ENCODE measurements at regions not wholly inside any gene's neighbourhood (a gene's known extent, or its start where the extent isn't known, plus 50 kb on each side); places are given as distances from the start of the nearest gene placed in this dataset.
"Not testable (repeated sequence)": the region's sequence is repeated elsewhere in the genome, so short reads cannot be mapped to it uniquely, and the experiment has no call there.

DNA sequence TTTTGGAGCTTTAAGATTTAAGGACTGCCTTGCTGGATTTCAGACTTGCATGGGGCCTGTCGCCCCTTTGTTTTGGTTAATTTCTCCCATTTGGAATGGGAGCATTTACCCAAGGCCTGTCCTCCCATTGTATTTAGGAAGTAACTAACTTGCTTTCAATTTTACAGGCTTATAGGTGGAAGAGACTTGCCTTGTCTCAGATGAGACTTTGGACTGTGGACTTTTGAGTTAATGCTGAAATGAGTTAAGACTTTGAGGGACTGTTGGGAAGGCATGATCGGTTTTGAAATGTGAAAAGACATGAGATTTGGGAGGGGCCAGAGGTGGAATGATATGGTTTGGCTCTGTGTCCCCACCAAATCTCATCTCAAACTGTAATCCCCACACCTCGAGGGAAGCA, 56.5 kb upstream of the TNFSF10 start:
- DNase-seq, result not testable (repeated sequence)

DNA sequence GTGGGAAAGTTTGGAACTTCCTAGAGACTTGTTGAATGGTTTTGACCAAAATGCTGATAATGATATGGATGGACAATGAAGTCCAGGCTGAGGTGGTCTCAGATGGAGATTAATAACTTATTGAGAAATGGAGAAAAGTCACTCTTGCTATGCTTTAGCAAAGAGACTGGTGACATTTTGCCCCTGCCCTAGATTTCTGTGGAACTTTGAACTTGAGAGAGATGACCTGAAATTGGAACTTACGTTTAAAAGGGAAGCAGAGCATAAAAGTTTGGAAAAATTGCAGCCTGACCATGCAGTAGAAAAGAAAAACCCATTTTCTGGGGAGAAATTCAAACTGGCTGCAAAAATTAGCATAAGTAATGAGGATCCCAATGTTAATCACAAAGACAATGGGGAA, 55.5 kb upstream of the TNFSF10 start:
- not testable (repeated sequence) for DNase-seq

DNA sequence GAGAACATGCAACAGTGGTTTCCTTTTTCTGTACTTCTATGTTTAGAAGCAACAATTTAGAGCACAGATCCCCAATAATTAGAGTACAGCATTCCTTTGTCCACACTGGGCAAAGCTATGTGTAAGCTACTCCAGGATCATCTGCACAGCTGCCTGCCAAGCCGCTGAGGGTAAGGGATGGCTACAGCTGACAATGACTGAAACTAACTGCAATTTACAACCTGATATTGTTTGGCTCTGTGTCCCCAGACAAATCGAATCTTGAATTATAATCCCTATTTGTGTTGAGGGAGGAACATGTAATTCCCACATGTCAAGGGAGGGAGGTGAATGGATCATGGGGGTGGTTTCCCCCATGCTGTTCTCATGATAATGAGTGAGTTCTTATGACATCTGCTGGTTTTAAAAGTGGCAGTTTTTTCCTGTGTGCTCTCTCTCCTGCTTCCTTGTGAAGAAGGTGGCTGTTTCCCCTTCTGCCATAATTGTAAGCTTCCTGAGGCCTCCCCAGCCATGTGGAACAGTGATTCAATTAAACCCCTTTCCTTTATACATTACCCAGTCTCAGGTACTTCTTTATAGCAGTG, 54.8 kb upstream of the TNFSF10 start:
- peak; percentile 69 for DNase-seq

DNA sequence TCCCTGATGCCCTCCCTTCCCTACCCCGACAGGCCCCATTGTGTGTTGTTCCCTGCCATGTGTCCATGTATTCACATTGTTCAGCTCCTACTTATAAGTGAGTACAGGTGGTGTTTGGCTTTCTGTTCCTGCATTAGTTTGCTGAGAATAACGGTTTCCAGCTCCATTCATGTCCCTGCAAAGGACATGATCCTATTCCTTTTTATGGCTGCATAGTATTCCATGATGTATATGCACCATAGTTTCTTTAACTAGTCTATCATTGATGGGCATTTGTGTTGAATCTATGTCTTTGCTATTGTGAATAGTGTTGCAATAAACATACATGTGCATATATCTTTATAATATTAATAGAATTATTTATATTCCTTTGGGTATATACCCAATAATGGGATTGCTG, 52.1 kb upstream of the TNFSF10 start:
- no peak for DNase-seq

DNA sequence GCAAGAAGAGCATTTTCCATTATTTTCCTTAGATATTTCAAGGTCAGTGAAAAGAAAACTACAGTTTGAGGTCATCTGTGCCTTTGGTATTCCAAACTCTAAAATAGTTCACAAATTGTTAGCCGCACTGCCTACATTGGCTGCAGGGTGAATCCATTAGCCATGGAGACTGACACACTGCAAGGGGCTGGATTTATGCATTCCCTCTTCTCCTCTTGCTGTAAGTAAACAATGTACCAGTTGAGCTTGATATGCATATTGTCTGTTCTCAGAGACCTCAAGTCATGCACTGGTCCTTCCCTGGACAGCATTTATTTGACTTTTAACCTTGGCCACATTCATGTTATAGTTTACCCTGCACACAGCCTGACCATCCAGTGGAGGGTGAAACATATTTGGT, 50.2 kb upstream of the TNFSF10 start:
- DNase-seq, result no peak

Data from tongue (tissue), 1 donor.